Spleen (tissue), 7 donors: ENCODE measurements at regions not wholly inside any gene's neighbourhood (a gene's known extent, or its start where the extent isn't known, plus 50 kb on each side); places are given as distances from the start of the nearest gene placed in this dataset.

Experiments used
- POLR2A ChIP-seq, 3 donors: fragments of 450-650 bp; IDR thresholded peaks; one replicate each; pipeline ENCODE4 v1.5.1; 2017; ENCODE audit warnings: antibody characterized with exemption in 3 of 3, mild to moderate bottlenecking in 1 of 3
- POLR2AphosphoS5 ChIP-seq, 3 donors: sonication (generic); formaldehyde crosslinking; IDR thresholded peaks; one replicate each; pipeline ENCODE4 v1.5.1; 2017; ENCODE audit warnings: antibody characterized with exemption in 3 of 3
- TF ChIP-seq, protein P1 (sequence below), 11 experiments: fragments of 200-600 bp in 7 of 11; fragments of 450-650 bp in 4 of 11; sonication (generic) in 4 of 11; IDR thresholded peaks in 8 of 11; conservative IDR thresholded peaks in 3 of 11; 1 replicate in 7 of 11; 2 replicates in 4 of 11; pipeline versions ENCODE4 v1.4.0 to v1.8.0; 2016 to 2021; ENCODE audit warnings: antibody characterized with exemption in 11 of 11, inconsistent platforms in 4 of 11, mild to moderate bottlenecking in 1 of 11
- donor health status: DM: no; HTN: no; CAD: no; lungs with moderate emphysema.
- donor health status: DM: no; HTN: no; CAD: no.
- donor health status: DM: no; HTN: no; CAD: no.

DNA sequence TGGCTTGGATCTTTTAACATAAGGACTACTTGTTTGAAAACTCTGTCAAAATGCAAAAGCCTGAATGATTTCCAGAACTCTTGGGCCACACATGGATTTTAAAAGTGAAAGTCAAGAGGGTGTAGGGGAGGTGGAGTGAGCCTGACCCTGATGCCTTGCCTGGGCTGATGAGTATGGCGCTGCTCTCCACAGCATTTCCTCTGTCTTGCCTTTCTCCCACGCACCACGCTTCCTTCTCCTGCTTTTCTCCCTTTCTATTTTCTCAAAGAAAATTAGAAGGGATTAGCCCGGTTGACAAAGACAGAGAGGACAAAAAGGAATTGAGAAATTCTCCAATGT lies 207.0 kb upstream of the CCDC68 start:
- TF ChIP-seq, protein P1, sequence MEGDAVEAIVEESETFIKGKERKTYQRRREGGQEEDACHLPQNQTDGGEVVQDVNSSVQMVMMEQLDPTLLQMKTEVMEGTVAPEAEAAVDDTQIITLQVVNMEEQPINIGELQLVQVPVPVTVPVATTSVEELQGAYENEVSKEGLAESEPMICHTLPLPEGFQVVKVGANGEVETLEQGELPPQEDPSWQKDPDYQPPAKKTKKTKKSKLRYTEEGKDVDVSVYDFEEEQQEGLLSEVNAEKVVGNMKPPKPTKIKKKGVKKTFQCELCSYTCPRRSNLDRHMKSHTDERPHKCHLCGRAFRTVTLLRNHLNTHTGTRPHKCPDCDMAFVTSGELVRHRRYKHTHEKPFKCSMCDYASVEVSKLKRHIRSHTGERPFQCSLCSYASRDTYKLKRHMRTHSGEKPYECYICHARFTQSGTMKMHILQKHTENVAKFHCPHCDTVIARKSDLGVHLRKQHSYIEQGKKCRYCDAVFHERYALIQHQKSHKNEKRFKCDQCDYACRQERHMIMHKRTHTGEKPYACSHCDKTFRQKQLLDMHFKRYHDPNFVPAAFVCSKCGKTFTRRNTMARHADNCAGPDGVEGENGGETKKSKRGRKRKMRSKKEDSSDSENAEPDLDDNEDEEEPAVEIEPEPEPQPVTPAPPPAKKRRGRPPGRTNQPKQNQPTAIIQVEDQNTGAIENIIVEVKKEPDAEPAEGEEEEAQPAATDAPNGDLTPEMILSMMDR (IDR thresholded peaks at IDR 0.05 in 8 of 11, conservative IDR thresholded peaks at IDR 0.05 in 3 of 11), result no peak
- TF ChIP-seq POLR2A (IDR thresholded peaks at IDR 0.05) (no peak), POLR2AphosphoS5 (IDR thresholded peaks at IDR 0.05) (no peak)
